ENCODE measurements at regions not wholly inside any gene's neighbourhood (a gene's known extent, or its start where the extent isn't known, plus 50 kb on each side); places are given as distances from the start of the nearest gene placed in this dataset.

DNA sequence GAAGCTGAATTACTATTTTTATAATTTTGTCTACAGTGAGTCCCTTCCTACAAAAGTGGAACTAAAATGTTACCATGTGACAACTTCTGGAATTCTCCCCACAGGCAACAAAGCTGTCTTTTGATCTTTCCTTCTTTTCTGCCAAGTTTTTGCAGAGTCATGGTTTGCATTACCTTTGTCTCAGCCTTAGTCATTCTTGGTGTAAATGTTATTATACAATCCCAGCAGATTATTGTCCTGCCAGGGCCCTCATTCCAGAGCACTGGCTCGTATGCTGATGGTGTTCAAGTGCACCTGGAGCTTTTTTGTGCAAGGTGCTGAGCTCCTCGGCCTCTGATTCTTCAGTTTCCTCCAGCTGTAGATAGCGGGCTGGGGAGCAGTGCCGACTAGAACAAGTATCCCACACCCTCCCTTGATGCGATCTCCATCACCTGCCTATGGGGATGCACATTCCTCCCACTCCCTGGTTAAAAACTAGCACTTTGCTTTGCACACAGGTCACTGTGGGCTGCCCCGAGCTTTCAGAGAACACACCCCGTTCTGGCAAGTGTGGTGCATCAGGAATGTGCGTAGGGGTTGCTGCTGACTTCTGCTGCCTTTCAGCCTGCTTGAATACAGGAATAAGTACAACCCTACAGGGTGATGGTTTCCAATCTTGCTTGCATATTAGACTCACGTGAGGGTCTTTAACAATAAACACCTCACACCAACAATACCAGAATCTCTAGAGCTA, 263.6 kb downstream of the RNF144A start:
- no peak overlapping the region for H3K14ac ChIP-seq (ENCODE audit: insufficient read depth, low read length)
- H2BK15ac ChIP-seq (ENCODE audit: low read depth, low read length), result no peak overlapping the region
- no peak overlapping the region for H3K56ac ChIP-seq (ENCODE audit: insufficient read length, low read depth, low read length)
- H2BK12ac ChIP-seq (ENCODE audit: insufficient read length, low read depth, low read length), result no peak overlapping the region
- no peak overlapping the region for H3K27ac ChIP-seq (ENCODE audit: insufficient read length, low read depth, low read length)
- H3K27ac Mint-ChIP-seq, result peak overlapping the region in 1 of 3 experiments; percentile 38; a peak in 1 of 7 replicates
- no peaks in the 10 kb centered on the region for H3K27me3 Mint-ChIP-seq (ENCODE audit: low read depth)
- H3K9me3 Mint-ChIP-seq, result peaks cover 0 to 3% of the 10 kb centered on the region in 2 experiments; a peak in 3 of 5 replicates
- no peak overlapping the region for H2BK5ac ChIP-seq (ENCODE audit: insufficient read length, low read length)
- no peak overlapping the region for H3K18ac ChIP-seq (ENCODE audit: insufficient read length, low read depth, low read length)
- no peak overlapping the region for H2BK20ac ChIP-seq (ENCODE audit: low read depth, low read length, poor library complexity, severe bottlenecking)
- H4K5ac ChIP-seq (ENCODE audit: insufficient read length, low read depth, low read length), result no peak overlapping the region
- no peak overlapping the region for H3K9ac ChIP-seq (ENCODE audit: extremely low read depth, insufficient read length, low read length)
- H3K36me3 Mint-ChIP-seq (ENCODE audit: insufficient read depth in 1 of 3, low read depth in 3 of 3), result peaks cover 0 to 2% (median 0%) of the 10 kb centered on the region in 3 experiments; a peak in 2 of 7 replicates
- TF ChIP-seq, protein P1, sequence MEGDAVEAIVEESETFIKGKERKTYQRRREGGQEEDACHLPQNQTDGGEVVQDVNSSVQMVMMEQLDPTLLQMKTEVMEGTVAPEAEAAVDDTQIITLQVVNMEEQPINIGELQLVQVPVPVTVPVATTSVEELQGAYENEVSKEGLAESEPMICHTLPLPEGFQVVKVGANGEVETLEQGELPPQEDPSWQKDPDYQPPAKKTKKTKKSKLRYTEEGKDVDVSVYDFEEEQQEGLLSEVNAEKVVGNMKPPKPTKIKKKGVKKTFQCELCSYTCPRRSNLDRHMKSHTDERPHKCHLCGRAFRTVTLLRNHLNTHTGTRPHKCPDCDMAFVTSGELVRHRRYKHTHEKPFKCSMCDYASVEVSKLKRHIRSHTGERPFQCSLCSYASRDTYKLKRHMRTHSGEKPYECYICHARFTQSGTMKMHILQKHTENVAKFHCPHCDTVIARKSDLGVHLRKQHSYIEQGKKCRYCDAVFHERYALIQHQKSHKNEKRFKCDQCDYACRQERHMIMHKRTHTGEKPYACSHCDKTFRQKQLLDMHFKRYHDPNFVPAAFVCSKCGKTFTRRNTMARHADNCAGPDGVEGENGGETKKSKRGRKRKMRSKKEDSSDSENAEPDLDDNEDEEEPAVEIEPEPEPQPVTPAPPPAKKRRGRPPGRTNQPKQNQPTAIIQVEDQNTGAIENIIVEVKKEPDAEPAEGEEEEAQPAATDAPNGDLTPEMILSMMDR (conservative IDR thresholded peaks at IDR 0.05), result no peak
- no peak overlapping the region for H2AFZ ChIP-seq (ENCODE audit: low read length)
- no CpG with 5 or more reads among the region's 9 CpGs for WGBS (ENCODE audit: extremely low coverage, insufficient read length, low lambda C conversion rate)
- no peaks in the 10 kb centered on the region for H4K20me1 ChIP-seq (ENCODE audit: control insufficient read depth, insufficient read depth, insufficient read length)
- no peak overlapping the region for H3K4ac ChIP-seq (ENCODE audit: low read depth, low read length)
- H3K23me2 ChIP-seq (ENCODE audit: insufficient read length, low read depth, low read length, poor library complexity, severe bottlenecking), result no peaks in the 10 kb centered on the region
- H2AK5ac ChIP-seq (ENCODE audit: insufficient read length, low read length), result no peak overlapping the region
- H3K4me3 Mint-ChIP-seq, result no peak overlapping the region
- no peak overlapping the region for H4K8ac ChIP-seq (replicated peaks; ENCODE audit: insufficient read length, low read depth, low read length)
- H3K4me1 Mint-ChIP-seq, result peaks cover 16 to 19% of the 10 kb centered on the region in 2 experiments
- no peak overlapping the region for H3K23ac ChIP-seq (ENCODE audit: insufficient read length, low read depth, low read length)
- H3K4me1 ChIP-seq (ENCODE audit: insufficient read depth, low read length), result no peaks in the 10 kb centered on the region
- no peak overlapping the region for H3T11ph ChIP-seq (ENCODE audit: low read length)
- H3K27me3 ChIP-seq (ENCODE audit: insufficient read depth, low read length), result no peaks in the 10 kb centered on the region
- H3K79me1 ChIP-seq (ENCODE audit: insufficient read depth, low read depth, low read length, poor library complexity, severe bottlenecking), result no peaks in the 10 kb centered on the region
- no peaks in the 10 kb centered on the region for H3K9me3 ChIP-seq (ENCODE audit: control insufficient read depth, low read depth, low read length)
- H2BK120ac ChIP-seq (ENCODE audit: low read depth, low read length, poor library complexity, severe bottlenecking), result no peak overlapping the region
- H4K91ac ChIP-seq (ENCODE audit: insufficient read length, low read depth, low read length), result no peak overlapping the region
- no peaks in the 10 kb centered on the region for H3K79me2 ChIP-seq (ENCODE audit: insufficient read depth, low read length)
- DNase-seq, result no peak
- no peak overlapping the region for H3K4me2 ChIP-seq (ENCODE audit: insufficient read depth, insufficient read length, low read length)

Measured in H9 (cell line).